Upper lobe of right lung (tissue), 1 donor: ENCODE measurements at regions not wholly inside any gene's neighbourhood (a gene's known extent, or its start where the extent isn't known, plus 50 kb on each side); places are given as distances from the start of the nearest gene placed in this dataset.

Experiments used
- ATAC-seq: fragments of 200-7000 bp; cut with Tn5 transposase; one replicate; pipeline ENCODE4 v1.9.1; 2020; ENCODE audit warnings: mild to moderate bottlenecking, moderate library complexity
- DNase-seq: peaks from one replicate; pipeline ENCODE4 v3.0.0-alpha.2; 2020
- H3K27ac ChIP-seq: fragments of 200-600 bp; one replicate; pipeline ENCODE4 v1.8.0; 2022
- H3K27me3 ChIP-seq: fragments of 200-600 bp; one replicate; pipeline ENCODE4 v1.8.0; 2022; ENCODE audit warnings: mild to moderate bottlenecking
- H3K36me3 ChIP-seq: fragments of 200-600 bp; one replicate; pipeline ENCODE4 v1.8.0; 2022
- H3K4me1 ChIP-seq: fragments of 200-600 bp; one replicate; pipeline ENCODE4 v1.8.0; 2022
- H3K4me3 ChIP-seq: fragments of 200-600 bp; one replicate; pipeline ENCODE4 v1.8.0; 2022; ENCODE audit warnings: mild to moderate bottlenecking
- H3K9me3 ChIP-seq: fragments of 200-600 bp; one replicate; pipeline ENCODE4 v1.8.0; 2022
- CTCF ChIP-seq: fragments of 200-600 bp; IDR thresholded peaks from one replicate; pipeline ENCODE4 v1.8.0; 2022; ENCODE audit warnings: antibody characterized with exemption
- intact Hi-C: fragments of 100-400 bp; cut with DNase I; formaldehyde crosslinking; loops from one replicate; pipeline ENCODE4 v1.11.0; 2022
- donor health status: DM: no; HTN: yes; CAD: no; lungs with severe emphysema.

- H3K36me3 ChIP-seq = no peaks in the 10 kb centered on the region
- no peak overlapping the region for H3K27ac ChIP-seq
- TF ChIP-seq CTCF = no peak
- intact Hi-C loops = no loop called here
- H3K4me1 ChIP-seq = no peaks in the 10 kb centered on the region
- no peak for ATAC-seq
- no peak overlapping the region for H3K4me3 ChIP-seq
- no peaks in the 10 kb centered on the region for H3K9me3 ChIP-seq
- H3K27me3 ChIP-seq = no peaks in the 10 kb centered on the region
- no peak for DNase-seq
Observed at GRCh38 chr10:83680470-83680891, 458.8 kb upstream of the GHITM start.

GRCh38 chr10:83682414-83682813, 456.9 kb upstream of the GHITM start:
- H3K27ac ChIP-seq = no peak overlapping the region
- H3K4me3 ChIP-seq = no peak overlapping the region
- H3K36me3 ChIP-seq = no peaks in the 10 kb centered on the region
- no peak for ATAC-seq
- TF ChIP-seq CTCF = no peak
- H3K9me3 ChIP-seq = no peaks in the 10 kb centered on the region
- H3K4me1 ChIP-seq = no peaks in the 10 kb centered on the region
- no peak for DNase-seq
- H3K27me3 ChIP-seq = no peaks in the 10 kb centered on the region
- intact Hi-C loops = no loop called here

DNA sequence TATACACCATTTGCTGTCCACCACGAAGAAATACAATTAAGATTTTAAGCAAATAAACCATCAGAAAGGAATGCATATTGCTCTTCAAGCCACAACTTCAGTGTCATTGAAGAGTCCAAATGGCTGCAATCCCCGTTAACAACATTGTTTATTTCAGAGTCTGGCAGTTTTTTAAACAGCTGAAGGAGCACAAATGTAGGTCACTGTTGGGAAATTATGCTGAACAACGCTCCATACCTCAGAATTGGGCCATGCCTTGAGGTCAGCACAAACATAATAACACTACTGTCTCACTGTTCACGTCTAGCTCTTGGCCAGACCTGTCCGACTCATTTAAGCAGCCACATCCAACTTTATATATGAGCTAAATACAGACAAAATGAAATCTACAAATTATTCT, 453.9 kb upstream of the GHITM start:
- DNase-seq (no peak), ATAC-seq (no peak)
- H3K9me3 ChIP-seq = no peaks in the 10 kb centered on the region
- intact Hi-C loops = no loop called here
- H3K36me3 ChIP-seq = no peaks in the 10 kb centered on the region
- TF ChIP-seq CTCF = no peak
- H3K4me1 ChIP-seq = no peaks in the 10 kb centered on the region
- H3K27me3 ChIP-seq = no peaks in the 10 kb centered on the region
- H3K27ac ChIP-seq = no peak overlapping the region
- H3K4me3 ChIP-seq = no peak overlapping the region

DNA sequence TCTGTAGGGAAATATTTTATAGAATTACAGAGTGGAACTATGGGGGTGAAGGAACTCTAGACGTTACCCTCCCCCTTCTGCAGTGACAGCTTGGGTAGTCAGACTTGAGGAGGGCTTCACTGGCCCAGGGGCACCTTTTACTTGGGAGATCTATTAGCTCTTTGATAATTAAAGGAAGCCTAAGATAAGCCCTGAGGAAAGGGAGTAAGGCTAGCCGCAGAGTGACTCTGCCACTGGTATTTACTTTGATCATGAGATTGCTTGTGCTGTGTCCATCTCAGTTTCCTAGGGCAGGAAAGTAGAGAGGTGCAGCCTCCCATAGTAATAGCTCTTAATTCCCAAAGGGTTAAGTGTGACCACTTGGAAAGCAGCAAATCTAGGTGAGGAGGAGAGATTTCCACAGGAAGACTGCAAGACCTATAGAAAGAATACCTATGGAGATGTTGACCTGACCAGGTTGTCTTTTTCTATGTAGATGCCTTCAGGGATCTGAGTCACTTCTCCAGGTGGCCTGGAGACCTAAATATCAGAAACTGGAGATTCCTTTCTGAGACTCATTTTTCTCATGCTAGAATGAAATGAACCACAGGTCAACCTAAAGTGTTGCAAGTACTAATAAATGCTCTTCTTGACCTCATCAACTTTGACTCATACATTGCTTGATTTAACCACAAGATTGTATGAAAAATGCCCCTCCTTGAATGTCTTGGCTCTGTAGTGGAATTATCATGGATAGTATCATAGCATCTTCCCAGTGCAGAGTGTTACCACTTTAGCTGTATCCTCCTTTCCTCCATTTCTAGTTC, 447.3 kb upstream of the GHITM start:
- H3K9me3 ChIP-seq = no peaks in the 10 kb centered on the region
- no peaks in the 10 kb centered on the region for H3K4me1 ChIP-seq
- DNase-seq = no peak
- no peak overlapping the region for H3K4me3 ChIP-seq
- ATAC-seq = no peak
- TF ChIP-seq CTCF = no peak
- no peaks in the 10 kb centered on the region for H3K27me3 ChIP-seq
- intact Hi-C loops = no loop called here
- H3K36me3 ChIP-seq = no peaks in the 10 kb centered on the region
- no peak overlapping the region for H3K27ac ChIP-seq

GRCh38 chr10:83698899-83699298, 440.4 kb upstream of the GHITM start:
- no peaks in the 10 kb centered on the region for H3K36me3 ChIP-seq
- ATAC-seq (no peak), DNase-seq (no peak)
- no peak overlapping the region for H3K27ac ChIP-seq
- H3K4me1 ChIP-seq = no peaks in the 10 kb centered on the region
- no peak for TF ChIP-seq CTCF
- H3K4me3 ChIP-seq = no peak overlapping the region
- intact Hi-C loops = no loop called here
- H3K9me3 ChIP-seq = no peaks in the 10 kb centered on the region
- no peaks in the 10 kb centered on the region for H3K27me3 ChIP-seq

- Histone ChIP-seq H3K9me3 (no peaks in the 10 kb centered on the region), H3K4me1 (no peaks in the 10 kb centered on the region), H3K27ac (no peak overlapping the region), H3K27me3 (no peaks in the 10 kb centered on the region), H3K36me3 (no peaks in the 10 kb centered on the region), H3K4me3 (no peak overlapping the region)
- ATAC-seq (no peak), DNase-seq (no peak)
- TF ChIP-seq CTCF = no peak
- intact Hi-C loops = no loop called here
Observed at GRCh38 chr10:83701799-83702198, 437.5 kb upstream of the GHITM start.
